Progenitor cell of endocrine pancreas (in vitro differentiated cells): ENCODE measurements at regions not wholly inside any gene's neighbourhood (a gene's known extent, or its start where the extent isn't known, plus 50 kb on each side); places are given as distances from the start of the nearest gene placed in this dataset.
"Not testable (repeated sequence)": the region's sequence is repeated elsewhere in the genome, so short reads cannot be mapped to it uniquely, and the experiment has no call there.

Experiments
- DNase-seq: peaks from one replicate; pipeline ENCODE4 v3.0.0; 2021; ENCODE audit warnings: low spot score; ENCODE audit not compliant: unreplicated experiment
- H3K27ac Mint-ChIP-seq: 2 replicates; pipeline ENCODE4 v1.8.0; 2021; ENCODE audit warnings: mild to moderate bottlenecking, moderate library complexity, mixed read lengths
- H3K27me3 Mint-ChIP-seq: 2 replicates; pipeline ENCODE4 v1.8.0; 2021; ENCODE audit warnings: mixed read lengths
- H3K36me3 Mint-ChIP-seq: 2 replicates; pipeline ENCODE4 v1.8.0; 2022; ENCODE audit warnings: mixed read lengths; ENCODE audit not compliant: insufficient read depth
- H3K4me1 Mint-ChIP-seq: 2 replicates; pipeline ENCODE4 v1.8.0; 2021; ENCODE audit warnings: low read depth, mixed read lengths
- H3K4me3 Mint-ChIP-seq: 2 replicates; pipeline ENCODE4 v1.8.0; 2021; ENCODE audit warnings: low read depth, mild to moderate bottlenecking, moderate library complexity, mixed read lengths
- H3K9me3 Mint-ChIP-seq: 2 replicates; pipeline ENCODE4 v1.8.0; 2021; ENCODE audit warnings: low read depth, mixed read lengths
- TF ChIP-seq, protein P1 (sequence below): fragments of 200-600 bp; sonication (generic); IDR thresholded peaks from one replicate; pipeline ENCODE4 v1.5.0; 2021; ENCODE audit warnings: antibody characterized with exemption, mild to moderate bottlenecking; ENCODE audit not compliant: unreplicated experiment

GRCh38 chr19:30810726-30811125, 438.5 kb downstream of the ZNF536 start:
- peaks cover 18% of the 10 kb centered on the region for H3K27me3 Mint-ChIP-seq
- no peak for DNase-seq
- TF ChIP-seq, protein P1, sequence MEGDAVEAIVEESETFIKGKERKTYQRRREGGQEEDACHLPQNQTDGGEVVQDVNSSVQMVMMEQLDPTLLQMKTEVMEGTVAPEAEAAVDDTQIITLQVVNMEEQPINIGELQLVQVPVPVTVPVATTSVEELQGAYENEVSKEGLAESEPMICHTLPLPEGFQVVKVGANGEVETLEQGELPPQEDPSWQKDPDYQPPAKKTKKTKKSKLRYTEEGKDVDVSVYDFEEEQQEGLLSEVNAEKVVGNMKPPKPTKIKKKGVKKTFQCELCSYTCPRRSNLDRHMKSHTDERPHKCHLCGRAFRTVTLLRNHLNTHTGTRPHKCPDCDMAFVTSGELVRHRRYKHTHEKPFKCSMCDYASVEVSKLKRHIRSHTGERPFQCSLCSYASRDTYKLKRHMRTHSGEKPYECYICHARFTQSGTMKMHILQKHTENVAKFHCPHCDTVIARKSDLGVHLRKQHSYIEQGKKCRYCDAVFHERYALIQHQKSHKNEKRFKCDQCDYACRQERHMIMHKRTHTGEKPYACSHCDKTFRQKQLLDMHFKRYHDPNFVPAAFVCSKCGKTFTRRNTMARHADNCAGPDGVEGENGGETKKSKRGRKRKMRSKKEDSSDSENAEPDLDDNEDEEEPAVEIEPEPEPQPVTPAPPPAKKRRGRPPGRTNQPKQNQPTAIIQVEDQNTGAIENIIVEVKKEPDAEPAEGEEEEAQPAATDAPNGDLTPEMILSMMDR: no peak
- peaks cover 15% of the 10 kb centered on the region for H3K4me1 Mint-ChIP-seq
- no peak overlapping the region for H3K4me3 Mint-ChIP-seq
- no peaks in the 10 kb centered on the region for H3K36me3 Mint-ChIP-seq
- peaks cover 10% of the 10 kb centered on the region for H3K9me3 Mint-ChIP-seq
- H3K27ac Mint-ChIP-seq: no peak overlapping the region

DNA sequence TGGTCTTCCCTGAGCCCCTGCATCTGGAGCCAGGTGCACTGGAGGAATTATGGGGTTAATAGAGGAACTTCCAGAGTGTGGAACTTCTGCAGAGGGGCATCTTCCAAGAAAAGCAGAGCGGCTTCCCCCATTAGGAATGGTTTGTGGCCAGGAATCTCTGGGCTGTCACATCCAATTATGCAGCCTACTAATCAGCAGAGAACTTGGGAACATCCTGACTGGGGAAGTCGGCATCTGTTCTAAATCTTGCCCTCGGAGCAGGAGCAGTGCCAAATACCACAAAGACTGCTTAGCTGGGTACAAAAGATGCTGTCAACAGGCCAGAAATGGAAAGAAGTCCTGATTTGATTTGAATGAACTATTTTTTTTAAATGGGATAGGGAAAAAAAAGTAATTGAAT, 435.1 kb downstream of the ZNF536 start:
- TF ChIP-seq, protein P1: no peak
- DNase-seq: no peak
- Mint-ChIP-seq H3K27me3 (peaks cover 17% of the 10 kb centered on the region), H3K27ac (no peak overlapping the region), H3K36me3 (no peaks in the 10 kb centered on the region), H3K9me3 (peaks cover 7% of the 10 kb centered on the region), H3K4me3 (no peak overlapping the region), H3K4me1 (peaks cover 5% of the 10 kb centered on the region)

- DNase-seq: no peak
- Mint-ChIP-seq H3K27me3 (peaks cover 25% of the 10 kb centered on the region), H3K4me3 (no peak overlapping the region), H3K36me3 (no peaks in the 10 kb centered on the region), H3K27ac (no peak overlapping the region), H3K4me1 (no peaks in the 10 kb centered on the region), H3K9me3 (peaks cover 7% of the 10 kb centered on the region)
- TF ChIP-seq, protein P1: no peak
Observed at GRCh38 chr19:30806311-30806710, 434.1 kb downstream of the ZNF536 start.

DNA sequence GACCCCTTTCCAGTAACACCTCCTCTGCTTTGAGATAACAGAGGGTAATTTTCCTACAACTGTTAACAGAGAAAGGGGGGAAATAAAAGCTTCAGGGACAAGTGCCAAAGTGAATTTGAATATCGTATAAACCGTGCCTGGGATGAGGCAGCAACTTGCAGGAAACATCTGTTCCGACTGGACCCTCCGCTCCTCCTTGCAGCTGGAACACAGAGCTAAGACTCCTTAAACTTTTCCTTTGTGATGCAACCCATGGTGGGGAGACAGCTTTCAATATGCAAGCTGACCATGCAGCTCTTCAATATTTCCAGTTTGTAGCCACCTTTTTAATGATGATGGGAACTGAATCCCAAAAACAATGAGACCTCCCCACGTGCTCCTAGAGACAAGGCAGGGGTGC, 432.6 kb downstream of the ZNF536 start:
- DNase-seq: no peak
- Mint-ChIP-seq H3K4me3 (no peak overlapping the region), H3K9me3 (peaks cover 7% of the 10 kb centered on the region)

GRCh38 chr19:30804333-30804732, 432.1 kb downstream of the ZNF536 start:
- not testable (repeated sequence) for H3K27ac Mint-ChIP-seq, DNase-seq, H3K4me3 Mint-ChIP-seq, H3K36me3 Mint-ChIP-seq, H3K9me3 Mint-ChIP-seq, H3K4me1 Mint-ChIP-seq
- H3K27me3 Mint-ChIP-seq: peaks cover 34% of the 10 kb centered on the region

More for the DNA sequence above, 432.6 kb downstream of the ZNF536 start:
- no peaks in the 10 kb centered on the region for H3K36me3 Mint-ChIP-seq
- TF ChIP-seq, protein P1: no peak
- H3K27ac Mint-ChIP-seq: no peak overlapping the region
- H3K27me3 Mint-ChIP-seq: peaks cover 30% of the 10 kb centered on the region
- no peaks in the 10 kb centered on the region for H3K4me1 Mint-ChIP-seq

GRCh38 chr19:30802424-30803013, 430.3 kb downstream of the ZNF536 start:
- Mint-ChIP-seq H3K36me3 (no peaks in the 10 kb centered on the region), H3K27me3 (peaks cover 41% of the 10 kb centered on the region), H3K9me3 (peaks cover 7% of the 10 kb centered on the region), H3K4me1 (no peaks in the 10 kb centered on the region), H3K4me3 (no peak overlapping the region), H3K27ac (no peak overlapping the region)
- TF ChIP-seq, protein P1: no peak
- no peak for DNase-seq
